ENCODE measurements at regions not wholly inside any gene's neighbourhood (a gene's known extent, or its start where the extent isn't known, plus 50 kb on each side); places are given as distances from the start of the nearest gene placed in this dataset.

GRCh38 chr17:70810609-70811008 lies 641.3 kb downstream of the KCNJ2 start:
- H3K36me3 ChIP-seq: no peaks in the 10 kb centered on the region
- TF ChIP-seq CTCF (IDR thresholded peaks at IDR 0.05): no peak
- no peak overlapping the region for H3K27ac ChIP-seq
- H3K4me1 ChIP-seq: no peaks in the 10 kb centered on the region
- no peaks in the 10 kb centered on the region for H3K9me3 ChIP-seq
- DNase-seq: no peak
- no peak overlapping the region for H3K4me3 ChIP-seq
- no peaks in the 10 kb centered on the region for H3K27me3 ChIP-seq
- intact Hi-C loops (cut with DNase I; ENCODE audit: low total_unique reads): no loop called here

GRCh38 chr17:70813355-70813930 lies 644.1 kb downstream of the KCNJ2 start:
- Histone ChIP-seq H3K27ac (no peak overlapping the region), H3K4me1 (no peaks in the 10 kb centered on the region), H3K36me3 (no peaks in the 10 kb centered on the region), H3K4me3 (no peak overlapping the region), H3K9me3 (no peaks in the 10 kb centered on the region), H3K27me3 (no peaks in the 10 kb centered on the region)
- TF ChIP-seq CTCF (IDR thresholded peaks at IDR 0.05): no peak
- DNase-seq: no peak
- intact Hi-C loops (cut with DNase I; ENCODE audit: low total_unique reads): no loop called here

GRCh38 chr17:70819183-70819582 lies 649.9 kb downstream of the KCNJ2 start:
- Histone ChIP-seq H3K9me3 (no peaks in the 10 kb centered on the region), H3K36me3 (no peaks in the 10 kb centered on the region), H3K4me1 (no peaks in the 10 kb centered on the region), H3K27me3 (no peaks in the 10 kb centered on the region), H3K4me3 (no peak overlapping the region), H3K27ac (no peak overlapping the region)
- intact Hi-C loops (cut with DNase I; ENCODE audit: low total_unique reads): no loop called here
- TF ChIP-seq CTCF (IDR thresholded peaks at IDR 0.05): no peak
- DNase-seq: no peak

GRCh38 chr17:70820276-70820675 lies 650.9 kb downstream of the KCNJ2 start:
- no peak for TF ChIP-seq CTCF (IDR thresholded peaks at IDR 0.05)

GRCh38 chr17:70825321-70826125 lies 656.2 kb downstream of the KCNJ2 start:
- no peaks in the 10 kb centered on the region for H3K27me3 ChIP-seq
- no peak for DNase-seq
- no peaks in the 10 kb centered on the region for H3K36me3 ChIP-seq
- H3K9me3 ChIP-seq: no peaks in the 10 kb centered on the region
- no peak overlapping the region for H3K27ac ChIP-seq
- intact Hi-C loops (cut with DNase I; ENCODE audit: low total_unique reads): no loop called here
- H3K4me3 ChIP-seq: no peak overlapping the region
- H3K4me1 ChIP-seq: no peaks in the 10 kb centered on the region
- TF ChIP-seq CTCF (IDR thresholded peaks at IDR 0.05): no peak

More at GRCh38 chr17:70820276-70820675, 650.9 kb downstream of the KCNJ2 start:
- Histone ChIP-seq H3K9me3 (no peaks in the 10 kb centered on the region), H3K4me1 (no peaks in the 10 kb centered on the region), H3K27me3 (no peaks in the 10 kb centered on the region), H3K27ac (no peak overlapping the region), H3K36me3 (no peaks in the 10 kb centered on the region), H3K4me3 (no peak overlapping the region)
- intact Hi-C loops (cut with DNase I; ENCODE audit: low total_unique reads): no loop called here
- no peak for DNase-seq

All from tibial artery (tissue), 4 donors.